ENCODE measurements at regions not wholly inside any gene's neighbourhood (a gene's known extent, or its start where the extent isn't known, plus 50 kb on each side); places are given as distances from the start of the nearest gene placed in this dataset.

DNA sequence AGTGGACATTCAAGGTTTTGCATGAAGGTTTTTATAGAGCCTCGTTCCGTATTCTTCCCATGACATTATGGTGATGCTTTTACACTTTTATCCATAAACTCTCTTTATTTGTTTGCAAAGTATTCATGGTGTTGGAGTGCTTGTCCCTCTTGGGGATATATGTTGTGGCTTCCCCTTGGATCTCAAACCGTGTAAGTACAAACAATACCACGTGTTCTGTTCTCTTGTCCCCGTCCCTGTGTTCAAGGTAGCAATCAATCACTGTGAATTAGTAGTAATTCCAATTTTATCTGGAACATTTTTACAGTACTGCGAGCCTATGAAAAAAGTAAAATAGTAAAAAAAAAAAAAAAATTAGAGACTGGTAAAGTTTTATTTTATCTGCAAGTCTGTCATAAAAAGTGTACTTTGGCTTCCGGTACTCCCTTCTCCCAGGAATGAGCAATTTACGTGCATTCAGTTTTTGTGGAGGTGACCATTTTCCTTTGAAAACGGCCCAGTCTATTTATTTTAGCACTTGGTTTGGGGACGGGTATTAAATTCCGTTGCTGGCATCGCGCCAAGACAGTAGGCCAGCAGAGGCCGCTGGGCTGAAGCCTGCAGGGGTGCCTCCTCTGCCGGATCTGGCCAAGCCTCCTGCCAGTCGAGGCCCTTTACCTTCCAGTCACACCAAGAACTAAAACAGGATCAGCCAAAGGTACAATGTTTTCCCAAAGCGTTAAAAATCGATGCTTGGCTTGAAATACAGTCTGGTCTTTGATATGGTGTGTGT is 175.7 kb downstream of the SOCS6 start:
- peak overlapping the region in 3 of 4 donors; percentile 21 to 45 (median 35) for H3K4me3 ChIP-seq
- no peaks in the 10 kb centered on the region for H3K9me3 ChIP-seq
- 6 to 18% methylated on average over 18 of the region's 18 CpGs for WGBS, 2 donors
- peak overlapping the region in 2 of 4 donors; percentile 34 to 37 for H3K27ac ChIP-seq
- DNase-seq: peak; percentile 84
- no peaks in the 10 kb centered on the region for H3K27me3 ChIP-seq
- intact Hi-C loops (cut with DNase I): no loop called here
- no peaks in the 10 kb centered on the region for H3K36me3 ChIP-seq
- H3K4me1 ChIP-seq: peaks cover 0 to 8% (median 6%) of the 10 kb centered on the region in 4 donors
- peak in 2 of 4 donors; percentile 55 to 56 for TF ChIP-seq POLR2AphosphoS5 (IDR thresholded peaks at IDR 0.05)
- no peak for TF ChIP-seq POLR2A (IDR thresholded peaks at IDR 0.05)
- TF ChIP-seq, protein P1, sequence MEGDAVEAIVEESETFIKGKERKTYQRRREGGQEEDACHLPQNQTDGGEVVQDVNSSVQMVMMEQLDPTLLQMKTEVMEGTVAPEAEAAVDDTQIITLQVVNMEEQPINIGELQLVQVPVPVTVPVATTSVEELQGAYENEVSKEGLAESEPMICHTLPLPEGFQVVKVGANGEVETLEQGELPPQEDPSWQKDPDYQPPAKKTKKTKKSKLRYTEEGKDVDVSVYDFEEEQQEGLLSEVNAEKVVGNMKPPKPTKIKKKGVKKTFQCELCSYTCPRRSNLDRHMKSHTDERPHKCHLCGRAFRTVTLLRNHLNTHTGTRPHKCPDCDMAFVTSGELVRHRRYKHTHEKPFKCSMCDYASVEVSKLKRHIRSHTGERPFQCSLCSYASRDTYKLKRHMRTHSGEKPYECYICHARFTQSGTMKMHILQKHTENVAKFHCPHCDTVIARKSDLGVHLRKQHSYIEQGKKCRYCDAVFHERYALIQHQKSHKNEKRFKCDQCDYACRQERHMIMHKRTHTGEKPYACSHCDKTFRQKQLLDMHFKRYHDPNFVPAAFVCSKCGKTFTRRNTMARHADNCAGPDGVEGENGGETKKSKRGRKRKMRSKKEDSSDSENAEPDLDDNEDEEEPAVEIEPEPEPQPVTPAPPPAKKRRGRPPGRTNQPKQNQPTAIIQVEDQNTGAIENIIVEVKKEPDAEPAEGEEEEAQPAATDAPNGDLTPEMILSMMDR (IDR thresholded peaks at IDR 0.05): peak in 2 of 4 experiments; percentile 17 to 23

DNA sequence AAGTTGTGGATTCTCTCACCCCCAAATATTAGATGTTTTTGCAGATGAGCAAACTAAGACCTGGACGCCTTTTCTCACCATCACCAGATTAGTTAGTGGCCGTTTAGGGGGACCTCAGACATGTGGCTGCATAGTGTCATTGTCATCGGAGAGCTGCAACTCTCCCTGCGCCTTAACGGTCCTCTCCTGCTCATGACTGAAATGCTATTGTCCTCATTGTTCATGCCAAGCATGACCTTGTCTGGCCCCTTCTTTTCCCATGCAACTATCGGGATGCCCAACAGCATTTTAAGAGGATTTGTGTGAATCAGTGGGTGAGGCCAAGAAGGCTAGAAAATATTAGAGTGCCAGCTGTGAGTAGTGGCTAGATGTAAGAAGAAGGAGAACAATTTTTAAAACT is 174.2 kb downstream of the SOCS6 start:
- intact Hi-C loops (cut with DNase I): no loop called here
- H3K4me1 ChIP-seq: peaks cover 0 to 8% (median 6%) of the 10 kb centered on the region in 4 donors
- H3K4me3 ChIP-seq: no peak overlapping the region
- TF ChIP-seq POLR2A (IDR thresholded peaks at IDR 0.05): no peak
- no peak for TF ChIP-seq POLR2AphosphoS5 (IDR thresholded peaks at IDR 0.05)
- no peak for TF ChIP-seq EP300 (IDR thresholded peaks at IDR 0.05)
- TF ChIP-seq, protein P1 (IDR thresholded peaks at IDR 0.05): no peak
- WGBS, 2 donors: 90 to 92% methylated on average over 6 of the region's 6 CpGs
- no peak overlapping the region for H3K27ac ChIP-seq
- no peak for DNase-seq
- no peaks in the 10 kb centered on the region for H3K9me3 ChIP-seq
- H3K36me3 ChIP-seq: no peaks in the 10 kb centered on the region
- H3K27me3 ChIP-seq: no peaks in the 10 kb centered on the region

DNA sequence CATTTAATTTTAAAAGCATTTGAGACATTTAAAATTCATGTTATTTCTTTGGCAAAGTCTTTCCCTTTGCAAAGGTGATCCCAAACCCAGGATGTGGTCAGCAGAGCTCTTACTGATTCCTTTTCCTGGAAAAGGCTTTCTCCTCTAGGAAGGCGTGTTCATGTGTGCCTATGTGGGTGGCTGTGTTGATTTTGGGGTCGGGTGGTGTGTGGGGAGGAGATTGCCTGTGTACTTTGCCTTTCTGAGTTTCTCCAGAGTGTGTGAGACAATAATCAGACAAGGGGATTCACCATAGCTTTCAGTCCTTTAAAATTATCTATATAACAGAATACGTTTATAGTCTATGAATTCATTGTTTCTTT is 173.2 kb downstream of the SOCS6 start:
- Histone ChIP-seq H3K4me1 (peaks cover 0 to 8% (median 6%) of the 10 kb centered on the region in 4 donors), H3K36me3 (no peaks in the 10 kb centered on the region), H3K27ac (no peak overlapping the region), H3K4me3 (no peak overlapping the region), H3K27me3 (no peaks in the 10 kb centered on the region), H3K9me3 (no peaks in the 10 kb centered on the region)
- WGBS, 2 donors: 17 to 61% methylated on average over 3 of the region's 3 CpGs
- intact Hi-C loops (cut with DNase I): no loop called here
- DNase-seq: no peak
- TF ChIP-seq POLR2A (IDR thresholded peaks at IDR 0.05): no peak
- TF ChIP-seq EP300 (IDR thresholded peaks at IDR 0.05): no peak
- TF ChIP-seq, protein P1 (IDR thresholded peaks at IDR 0.05): no peak
- no peak for TF ChIP-seq POLR2AphosphoS5 (IDR thresholded peaks at IDR 0.05)

DNA sequence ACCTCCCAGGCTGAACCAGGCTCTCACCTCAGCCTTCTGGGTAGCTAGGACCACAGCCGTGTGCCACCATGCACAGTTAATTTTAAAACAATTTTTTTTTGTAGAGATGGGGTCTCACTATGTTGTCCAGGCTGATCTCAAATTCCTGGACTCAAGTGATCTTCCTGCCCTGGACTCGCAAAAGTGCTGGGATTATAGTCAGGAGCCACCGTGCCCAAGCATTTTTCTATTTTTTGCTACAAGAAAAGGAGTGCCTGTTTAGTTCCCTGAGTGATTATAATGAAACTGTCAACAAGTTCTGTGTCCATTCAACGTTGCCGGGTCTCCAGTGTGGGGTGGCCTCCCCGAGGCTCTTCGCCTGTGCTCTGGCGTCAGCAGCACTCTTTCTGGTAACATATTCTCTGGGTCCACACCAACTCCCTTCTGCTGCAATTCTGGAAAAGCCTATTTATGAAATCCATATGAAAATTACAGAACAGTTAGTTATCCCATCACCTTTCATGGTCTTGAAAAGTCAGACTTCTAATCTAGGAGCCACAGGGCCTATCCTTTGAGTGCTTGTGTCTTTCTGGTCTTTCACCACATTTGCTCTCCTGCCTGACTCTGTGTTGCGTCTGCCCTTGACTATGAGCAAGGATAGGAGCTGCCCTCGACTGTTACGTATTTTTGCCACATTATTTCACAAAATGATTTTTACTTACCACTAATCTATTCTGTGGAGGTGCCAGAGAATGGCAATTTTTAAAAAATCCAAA is 172.7 kb downstream of the SOCS6 start:
- Histone ChIP-seq H3K4me1 (peaks cover 0 to 8% (median 6%) of the 10 kb centered on the region in 4 donors), H3K4me3 (no peak overlapping the region), H3K9me3 (no peaks in the 10 kb centered on the region), H3K36me3 (no peaks in the 10 kb centered on the region), H3K27ac (no peak overlapping the region), H3K27me3 (no peaks in the 10 kb centered on the region)
- WGBS, 2 donors: 93 to 94% methylated on average over 11 of the region's 11 CpGs
- intact Hi-C loops (cut with DNase I): no loop called here
- TF ChIP-seq EP300 (IDR thresholded peaks at IDR 0.05): no peak
- TF ChIP-seq POLR2AphosphoS5 (IDR thresholded peaks at IDR 0.05): no peak
- TF ChIP-seq, protein P1 (IDR thresholded peaks at IDR 0.05): no peak
- TF ChIP-seq POLR2A (IDR thresholded peaks at IDR 0.05): no peak
- no peak for DNase-seq
